GM21529 (cell line): ENCODE measurements at regions not wholly inside any gene's neighbourhood (a gene's known extent, or its start where the extent isn't known, plus 50 kb on each side); places are given as distances from the start of the nearest gene placed in this dataset.
"Not testable (repeated sequence)": the region's sequence is repeated elsewhere in the genome, so short reads cannot be mapped to it uniquely, and the experiment has no call there.

Experiments
- ATAC-seq: cut with Tn5 transposase; IDR thresholded peaks from one replicate; pipeline ENCODE4 v1.9.1; 2021; ENCODE audit not compliant: unreplicated experiment

DNA sequence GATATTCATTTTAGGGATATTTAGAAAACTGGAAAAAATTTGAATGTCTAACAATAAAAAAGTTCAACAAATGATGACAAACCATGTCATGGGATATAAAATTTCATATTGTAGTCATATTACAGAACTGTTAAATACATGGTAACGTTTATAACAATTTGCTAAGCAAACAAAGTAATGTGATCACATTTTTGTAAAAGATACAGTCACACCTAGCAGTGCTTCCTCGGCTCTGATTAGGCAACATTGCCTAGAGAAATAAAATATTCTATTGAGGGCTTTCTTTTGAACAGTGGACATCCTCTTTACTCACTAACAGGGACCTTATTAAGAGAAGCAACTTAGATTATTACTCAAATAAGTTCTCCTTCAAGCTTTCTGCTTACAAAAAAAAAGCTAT lies 605.5 kb downstream of the GATA3 start:
- ATAC-seq: no peak

DNA sequence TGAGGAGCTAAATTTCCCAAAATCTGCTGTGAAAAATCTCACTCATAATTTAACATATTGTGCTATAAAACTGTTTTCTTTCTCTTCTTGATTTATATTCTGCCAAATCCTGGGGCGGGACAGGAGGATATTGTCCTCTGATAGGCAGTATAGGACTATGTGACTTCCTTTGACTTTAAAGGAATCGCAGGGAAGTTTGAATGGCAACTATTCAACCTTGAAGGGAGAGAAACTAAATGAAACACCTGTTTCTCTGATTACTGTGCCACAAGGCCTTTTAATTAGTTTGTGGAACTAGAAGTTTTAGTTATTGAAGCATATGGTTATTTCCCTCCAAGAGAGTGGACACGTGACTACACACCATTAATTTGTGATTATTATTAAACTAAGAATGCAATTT lies 607.4 kb downstream of the GATA3 start:
- ATAC-seq: no peak

DNA sequence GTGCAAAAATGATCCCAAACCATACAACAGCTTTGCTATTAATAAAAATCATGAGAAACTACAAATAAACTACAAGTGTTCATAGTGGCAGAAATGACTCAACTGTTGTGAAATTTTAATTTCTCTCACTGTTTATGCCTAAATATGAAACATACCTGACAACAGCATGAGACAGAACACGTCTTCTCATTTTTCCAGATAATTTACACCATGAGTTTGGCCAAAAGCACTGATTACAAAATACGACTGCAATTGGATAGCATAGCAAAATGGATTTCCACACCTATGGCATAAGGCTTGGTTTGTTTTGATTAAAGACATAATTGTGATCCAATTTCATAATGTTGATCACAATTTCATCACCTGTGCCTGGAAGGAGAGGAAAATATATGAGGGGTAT lies 608.6 kb downstream of the GATA3 start:
- no peak for ATAC-seq

DNA sequence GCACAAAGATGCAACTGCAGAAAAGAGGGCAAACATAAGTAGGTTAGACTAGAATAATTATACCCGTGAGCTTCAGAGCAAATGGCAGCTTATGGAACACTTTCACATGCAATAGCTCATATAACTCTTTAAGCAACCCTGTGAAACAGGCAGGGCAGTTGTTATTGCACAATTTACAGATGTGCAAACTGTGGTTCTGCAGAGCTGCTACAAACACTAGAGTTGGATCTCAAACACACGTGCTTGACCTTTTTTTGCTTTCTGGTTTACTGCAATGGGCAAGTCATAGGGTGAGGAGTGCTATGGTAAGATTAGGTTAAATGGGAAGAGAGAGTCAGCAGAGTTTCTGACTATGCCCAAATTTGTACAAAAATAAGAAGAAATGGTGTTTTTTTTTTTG lies 610.8 kb downstream of the GATA3 start:
- no peak for ATAC-seq

DNA sequence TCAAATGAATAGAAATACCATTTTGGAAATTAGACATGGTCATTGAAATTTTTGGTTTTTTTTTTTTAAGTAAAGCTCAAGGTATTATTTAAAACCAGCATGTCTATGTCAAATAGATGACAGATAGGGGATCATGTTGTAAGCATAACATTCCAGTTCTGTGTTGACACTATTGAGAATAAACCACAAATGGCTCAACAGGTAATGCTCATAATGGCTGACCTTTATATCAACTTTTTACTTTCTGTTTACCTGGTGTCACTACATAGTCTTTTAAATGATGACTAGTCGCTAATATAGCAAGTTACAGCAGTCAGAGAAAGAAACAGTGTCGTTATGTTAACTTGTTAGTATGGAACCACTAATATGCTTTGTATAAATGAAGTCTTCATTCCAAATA lies 616.0 kb downstream of the GATA3 start:
- ATAC-seq: no peak

DNA sequence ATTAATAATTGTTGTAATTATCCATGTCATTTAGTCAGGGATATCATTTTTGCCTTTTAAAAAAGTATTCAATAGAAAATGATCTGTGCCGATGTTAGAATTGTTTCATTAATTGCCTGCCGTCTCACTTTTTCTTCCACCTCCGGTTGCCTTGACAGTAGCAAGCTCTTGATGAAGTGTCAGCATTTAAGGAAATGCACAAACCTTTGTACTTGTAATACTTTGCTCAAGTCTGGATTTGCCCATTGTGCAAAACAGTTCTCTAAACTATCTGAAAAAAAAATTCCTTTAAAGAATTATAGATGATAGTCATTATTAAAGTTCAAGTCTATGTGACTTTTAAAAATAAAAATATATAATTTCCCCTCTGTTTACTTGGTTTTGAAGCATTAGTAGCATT lies 619.7 kb downstream of the GATA3 start:
- no peak for ATAC-seq

DNA sequence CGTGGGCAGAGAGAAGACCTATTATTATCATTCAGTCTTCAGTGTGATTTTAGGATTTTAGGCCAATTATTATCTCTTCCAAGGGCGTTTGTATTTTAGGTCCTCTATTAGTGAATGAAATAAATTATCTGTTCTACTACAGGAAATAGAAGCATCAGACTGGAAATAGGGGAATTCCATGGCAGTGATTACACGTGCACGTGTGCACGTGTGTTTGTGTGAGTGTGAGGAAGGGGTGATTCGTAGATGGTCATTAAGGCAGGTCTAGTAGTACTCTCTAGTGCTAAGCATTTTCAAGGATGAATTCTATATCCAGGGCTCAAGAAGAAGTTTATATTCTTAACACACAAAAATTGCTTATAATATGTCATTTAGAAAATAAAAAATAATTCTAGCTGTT lies 623.2 kb downstream of the GATA3 start:
- no peak for ATAC-seq

DNA sequence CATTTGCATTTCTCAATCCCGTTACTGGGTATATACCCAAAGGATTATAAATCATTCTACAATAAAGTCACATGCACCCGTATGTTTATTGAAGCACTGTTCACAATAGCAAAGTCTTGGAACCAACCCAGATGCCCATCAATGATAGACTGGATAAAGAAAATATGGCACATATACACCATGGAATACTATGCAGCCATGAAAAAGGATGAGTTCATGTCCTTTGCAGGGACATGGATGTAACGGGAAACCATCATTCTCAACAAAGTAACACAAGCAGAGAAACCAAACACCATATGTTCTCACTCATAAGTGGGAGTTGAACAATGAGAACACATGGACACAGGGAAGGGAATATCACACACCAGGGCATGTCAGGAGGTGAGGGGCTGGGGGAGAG lies 630.4 kb downstream of the GATA3 start:
- ATAC-seq: not testable (repeated sequence)

DNA sequence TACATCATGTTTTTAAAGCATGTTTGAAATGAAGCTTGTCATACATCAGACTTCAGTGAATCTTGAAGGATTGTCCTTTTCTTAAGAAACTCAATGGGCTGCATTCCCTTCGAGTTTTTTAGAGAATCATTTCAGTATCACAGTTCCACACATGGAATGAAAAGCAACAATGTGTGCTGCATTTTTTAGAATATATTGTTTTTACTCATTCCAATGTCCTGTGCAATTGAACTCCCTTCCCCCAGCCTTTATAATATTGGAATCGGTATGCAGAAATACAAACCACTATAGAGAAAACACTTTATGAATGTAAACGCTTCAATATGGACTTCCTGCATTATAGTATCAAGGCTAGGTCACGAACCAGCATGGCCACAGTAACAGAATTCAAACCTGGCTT lies 634.4 kb downstream of the GATA3 start:
- no peak for ATAC-seq

DNA sequence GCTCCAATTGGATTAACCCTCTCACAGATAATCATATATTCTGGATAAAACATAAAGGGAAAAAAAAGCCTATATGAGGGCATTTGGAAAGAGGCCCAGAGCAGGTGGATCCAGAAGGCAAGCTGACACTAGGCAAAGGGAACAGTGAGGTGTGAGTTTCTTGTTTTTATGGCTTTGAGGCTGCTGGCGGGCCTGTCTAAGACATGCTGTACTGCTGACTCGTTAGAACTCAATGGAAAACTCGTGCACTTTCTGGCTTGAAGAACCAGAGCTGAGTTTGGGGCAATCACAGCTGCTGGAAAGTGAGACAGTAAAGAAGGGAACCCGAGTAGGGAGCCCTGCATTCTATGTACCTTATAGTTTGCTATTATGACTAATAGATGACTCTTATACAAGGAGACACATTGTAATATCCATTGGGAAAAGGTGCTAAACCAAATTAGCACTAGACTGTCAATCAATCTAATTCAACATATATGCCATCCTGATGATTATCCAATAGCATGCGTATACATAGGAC lies 637.1 kb downstream of the GATA3 start:
- no peak for ATAC-seq

DNA sequence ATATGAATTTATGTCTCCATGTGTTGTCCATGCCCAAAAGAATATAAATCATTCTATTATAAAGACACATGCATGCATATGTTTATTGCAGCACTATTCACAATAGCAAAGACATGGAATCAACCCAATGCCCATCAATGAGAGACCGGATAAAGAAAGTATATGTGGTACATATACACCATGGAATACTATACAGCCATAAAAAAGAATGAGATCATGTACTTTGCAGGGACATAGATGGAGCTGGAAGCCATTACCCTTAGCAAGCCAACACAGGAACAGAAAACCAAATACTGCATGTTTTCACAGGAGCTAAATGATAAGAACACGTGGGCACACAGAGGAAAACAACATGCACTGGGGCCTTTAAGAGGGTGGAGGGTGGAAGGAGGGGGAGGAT lies 639.1 kb downstream of the GATA3 start:
- not testable (repeated sequence) for ATAC-seq

DNA sequence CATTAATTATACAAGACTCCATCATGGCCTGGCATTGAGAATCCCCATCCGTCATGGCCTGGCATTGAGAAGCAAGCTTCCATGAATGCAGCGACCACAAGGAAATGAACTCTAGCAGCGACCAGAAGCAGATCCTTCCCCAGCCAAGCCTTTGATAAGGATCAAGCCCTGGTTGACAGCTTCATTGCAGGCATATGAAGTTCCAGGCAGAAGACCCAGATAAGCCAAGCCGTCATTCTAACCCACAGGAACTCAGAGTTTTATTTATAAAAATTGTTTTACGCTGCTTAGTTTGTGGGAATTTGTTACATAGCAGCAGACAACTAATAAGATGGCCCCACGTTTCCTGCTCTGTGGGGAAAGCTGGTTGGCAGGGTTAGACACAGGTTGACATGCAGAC lies 642.3 kb downstream of the GATA3 start:
- ATAC-seq: no peak

DNA sequence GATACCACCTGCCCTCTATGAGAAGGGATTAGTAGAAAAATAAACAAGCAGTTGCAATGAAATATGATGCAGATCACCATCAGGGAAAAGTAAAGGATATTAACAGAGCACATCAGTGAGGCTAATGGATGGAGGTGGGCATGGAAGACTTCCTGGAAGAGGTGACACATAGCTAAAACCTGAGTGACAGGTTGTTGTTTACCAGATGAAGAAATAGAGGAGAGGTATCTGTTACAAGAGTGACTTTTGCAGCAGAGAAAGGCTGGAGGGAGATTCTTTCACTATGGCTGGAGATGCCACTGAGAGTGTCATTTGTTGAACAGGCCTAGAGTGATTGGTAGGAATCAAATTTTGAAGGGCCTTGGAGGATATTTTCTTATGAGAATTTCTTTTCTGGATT lies 646.2 kb downstream of the GATA3 start:
- no peak for ATAC-seq

DNA sequence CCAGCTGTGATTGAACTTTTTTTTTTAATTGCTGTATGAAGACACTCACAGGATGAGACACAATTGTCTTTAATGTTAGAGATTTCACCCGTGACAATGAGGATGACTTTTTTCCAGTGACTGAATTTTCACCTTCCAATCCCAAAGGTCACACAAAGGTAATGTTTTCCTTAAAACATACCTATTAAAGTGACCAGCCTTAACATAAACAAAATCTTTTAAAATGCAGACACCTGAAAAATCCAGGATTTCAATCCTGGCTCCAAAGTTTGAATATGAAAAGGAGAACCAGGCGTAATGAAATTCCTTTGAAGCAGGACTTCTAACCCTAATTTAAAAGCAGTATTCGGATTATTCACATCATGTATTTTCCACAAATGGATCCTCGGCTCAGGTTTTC lies 647.7 kb downstream of the GATA3 start:
- ATAC-seq: no peak

DNA sequence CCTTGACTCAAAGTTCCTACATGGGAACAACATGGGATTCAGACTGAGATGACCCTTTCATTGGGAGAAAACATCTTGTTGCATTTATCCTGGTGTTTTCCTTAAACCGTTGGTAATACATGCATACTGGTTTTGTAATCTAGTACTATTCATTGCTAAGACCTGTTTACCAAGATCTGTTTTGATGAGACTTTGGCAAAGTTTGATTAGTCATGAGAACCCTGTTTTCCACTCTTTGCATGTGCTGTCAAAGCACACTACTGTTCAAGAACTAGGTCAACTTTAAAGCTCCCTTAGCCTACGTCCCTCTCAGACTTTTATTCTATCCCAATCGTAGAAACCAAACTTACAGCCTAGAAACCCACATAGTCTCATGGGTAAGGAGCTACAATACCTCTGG lies 650.9 kb downstream of the GATA3 start:
- no peak for ATAC-seq

DNA sequence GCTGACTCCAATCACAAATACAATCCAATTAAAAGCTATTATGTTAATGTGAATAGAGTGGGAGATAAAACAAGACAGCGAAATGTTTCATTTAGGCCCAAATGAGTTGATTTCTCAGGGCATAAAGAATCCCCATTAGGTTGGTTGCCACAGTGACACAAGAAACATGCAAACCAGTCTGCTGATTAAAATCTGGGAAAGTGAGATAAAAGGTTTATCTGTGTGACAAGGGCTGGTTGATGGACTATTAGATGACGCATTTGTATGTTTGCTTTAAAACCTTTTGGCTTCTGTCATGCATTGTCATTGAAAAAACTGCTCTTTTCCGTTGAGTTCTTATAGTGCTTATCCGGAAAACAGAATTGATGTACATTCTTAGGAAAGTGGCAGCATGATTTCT lies 658.2 kb downstream of the GATA3 start:
- ATAC-seq: no peak

DNA sequence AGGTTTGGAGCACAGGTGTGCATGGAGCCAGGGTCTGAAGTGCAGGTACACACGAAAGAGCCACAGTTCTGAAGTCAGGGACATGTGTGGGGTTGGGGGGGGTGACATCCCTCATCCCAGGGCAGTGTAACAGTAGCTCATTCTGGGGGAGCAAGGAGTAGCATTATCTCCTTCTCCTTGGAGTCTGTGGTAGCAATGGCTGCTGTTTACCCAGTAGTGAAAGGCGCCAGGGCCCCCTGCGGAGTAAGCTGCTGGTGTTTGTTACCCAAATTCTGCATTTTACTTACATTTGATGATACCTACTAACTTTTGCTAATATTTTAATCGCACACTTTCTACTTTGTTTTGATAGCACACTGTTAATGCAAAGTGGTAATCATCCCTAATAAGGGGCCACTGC lies 665.5 kb downstream of the GATA3 start:
- ATAC-seq: no peak

DNA sequence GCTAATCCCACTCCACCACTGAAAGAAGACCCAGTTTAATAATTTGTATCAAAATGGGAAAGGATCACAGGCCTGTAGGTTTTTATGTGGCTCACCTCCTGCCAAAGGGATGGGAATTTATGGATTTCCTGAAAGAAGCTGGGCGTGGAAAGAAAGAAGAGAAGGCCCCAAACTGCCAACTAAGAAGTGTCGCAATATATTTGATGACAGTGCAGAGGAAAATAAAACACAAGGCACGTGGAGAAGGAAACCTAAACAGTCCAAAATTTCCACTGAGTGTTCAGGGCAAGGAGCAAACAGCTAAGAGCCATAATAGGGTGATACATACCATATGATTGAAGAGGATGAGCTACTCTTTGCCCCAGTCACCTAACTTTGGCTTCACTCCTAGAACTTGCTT lies 667.2 kb downstream of the GATA3 start:
- no peak for ATAC-seq

DNA sequence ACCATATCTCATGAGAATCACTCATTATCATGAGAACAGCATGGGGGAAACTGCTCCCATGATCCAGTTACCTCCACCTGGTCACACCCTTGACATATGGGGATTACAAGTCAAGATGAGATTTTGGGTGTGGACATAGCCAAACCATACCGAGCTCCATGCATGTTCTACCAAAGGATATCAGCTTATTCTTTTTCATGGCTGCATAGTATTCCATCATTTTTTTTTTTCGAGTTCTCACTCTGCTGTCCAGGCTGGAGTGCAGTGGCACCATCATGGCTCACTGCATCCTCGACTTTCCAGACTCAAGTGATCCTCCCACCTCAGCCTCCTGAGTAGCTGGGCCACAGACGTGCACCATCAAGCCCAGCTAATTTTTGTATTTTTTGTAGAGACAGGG lies 668.3 kb downstream of the GATA3 start:
- no peak for ATAC-seq

DNA sequence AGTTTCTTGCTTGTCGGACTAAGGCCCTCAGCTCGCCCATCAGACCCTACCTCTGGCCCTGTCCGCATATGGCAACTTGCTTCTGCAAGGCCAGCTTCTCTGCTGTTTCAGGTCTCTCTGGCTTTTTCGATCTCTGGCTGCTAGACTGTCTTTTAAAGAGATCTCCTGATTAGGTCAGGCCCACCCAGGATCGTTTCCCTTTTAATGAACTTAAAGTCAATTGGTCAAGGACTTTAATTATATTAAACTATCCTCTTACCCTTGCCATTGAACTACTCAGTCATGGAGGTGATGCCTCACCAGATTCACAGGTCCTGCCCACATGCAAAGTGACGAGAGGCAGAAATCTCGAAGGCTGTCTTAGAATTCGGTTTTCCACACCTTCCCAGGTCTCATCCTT lies 670.9 kb downstream of the GATA3 start:
- no peak for ATAC-seq

DNA sequence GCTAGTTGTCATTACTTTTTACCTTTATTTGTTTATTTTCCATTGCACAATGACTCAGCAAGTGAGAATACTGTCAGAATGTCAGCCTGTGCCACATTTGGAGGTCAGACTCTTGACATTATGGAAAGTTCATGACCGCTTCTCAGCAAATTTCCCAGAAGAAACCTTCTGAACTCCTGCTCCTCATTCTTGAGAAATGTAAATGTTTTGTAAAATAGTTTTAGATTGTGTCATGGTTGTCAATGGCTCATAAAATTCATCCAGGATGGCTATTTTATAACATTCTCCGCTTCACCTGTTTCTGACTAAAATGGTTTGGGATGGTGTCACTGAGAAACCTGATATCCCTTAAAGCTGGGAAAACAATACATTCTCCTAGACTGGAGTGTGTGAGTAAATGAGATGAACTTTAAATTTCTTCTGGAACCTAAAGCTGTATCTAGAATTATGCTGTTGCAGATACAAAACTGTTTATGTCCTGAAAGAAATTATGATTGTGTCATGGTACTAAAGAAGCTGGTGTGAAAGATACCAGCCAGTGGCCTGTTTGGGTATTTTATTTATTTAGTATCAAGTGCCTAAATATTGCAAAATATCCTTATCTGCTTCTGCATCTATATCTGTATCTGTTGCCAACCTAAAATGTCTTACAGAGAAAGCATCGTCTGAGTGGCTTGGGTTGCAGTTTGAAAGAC lies 671.7 kb downstream of the GATA3 start:
- no peak for ATAC-seq

DNA sequence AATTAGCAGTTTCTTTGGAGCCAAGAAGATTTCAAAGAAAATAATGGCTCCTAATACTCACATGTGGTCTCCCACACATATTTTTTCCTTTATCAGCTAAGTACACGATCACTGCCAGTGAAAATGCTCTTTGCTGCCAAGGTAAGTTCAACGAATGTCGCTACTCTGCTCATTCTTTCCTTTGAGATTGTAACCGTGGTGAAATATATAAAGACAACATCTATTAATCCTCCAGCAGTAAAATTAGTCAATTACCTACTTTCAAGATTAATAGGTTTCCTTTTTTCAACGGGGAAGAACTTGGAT lies 672.2 kb downstream of the GATA3 start:
- ATAC-seq: no peak
